DOHH2 (cell line): ENCODE measurements at regions not wholly inside any gene's neighbourhood (a gene's known extent, or its start where the extent isn't known, plus 50 kb on each side); places are given as distances from the start of the nearest gene placed in this dataset.

Experiments
- H3F3A ChIP-seq: fragments of 200-600 bp; sonication (generic), shearing (Covaris generic); 2 replicates; pipeline ENCODE4 v1.6.0; 2016; ENCODE audit warnings: antibody characterized with exemption, mild to moderate bottlenecking; ENCODE audit not compliant: control insufficient read depth, insufficient read depth
- H3K27ac ChIP-seq: fragments of 200-600 bp; sonication (generic); 2 replicates; pipeline ENCODE4 v1.5.1; 2014; ENCODE audit warnings: low read depth, mild to moderate bottlenecking, low read length, moderate library complexity
- H3K27me3 ChIP-seq: fragments of 200-600 bp; sonication (generic); 2 replicates; pipeline ENCODE4 v1.6.1; 2014; ENCODE audit warnings: mild to moderate bottlenecking, low read length, mixed read lengths; ENCODE audit not compliant: control insufficient read depth
- H3K36me3 ChIP-seq: fragments of 200-600 bp; sonication (generic); 2 replicates; pipeline ENCODE4 v1.6.1; 2014; ENCODE audit warnings: mild to moderate bottlenecking, low read length, moderate library complexity, mixed read lengths; ENCODE audit not compliant: control insufficient read depth
- H3K4me1 ChIP-seq: fragments of 200-600 bp; sonication (generic); 2 replicates; pipeline ENCODE4 v1.6.1; 2014; ENCODE audit warnings: mild to moderate bottlenecking, low read length, mixed read lengths; ENCODE audit not compliant: control insufficient read depth
- H3K4me2 ChIP-seq: fragments of 200-600 bp; sonication (generic); 2 replicates; pipeline ENCODE4 v1.6.0; 2014; ENCODE audit warnings: mild to moderate bottlenecking, low read length, moderate library complexity
- H3K4me3 ChIP-seq: fragments of 200-600 bp; sonication (generic); 2 replicates; pipeline ENCODE4 v1.5.1; 2014; ENCODE audit warnings: mild to moderate bottlenecking, low read length, mixed read lengths
- H3K79me2 ChIP-seq: fragments of 200-600 bp; sonication (generic); 2 replicates; pipeline ENCODE4 v1.6.1; 2014; ENCODE audit warnings: mild to moderate bottlenecking, low read length, mixed read lengths; ENCODE audit not compliant: control insufficient read depth
- H3K9me2 ChIP-seq: fragments of 200-600 bp; sonication (generic); replicated peaks from 2 replicates; pipeline ENCODE4 v1.6.1; 2014; ENCODE audit warnings: mild to moderate bottlenecking, low read length, mixed read lengths; ENCODE audit not compliant: control insufficient read depth
- H3K9me3 ChIP-seq: fragments of 200-600 bp; sonication (generic); 2 replicates; pipeline ENCODE4 v1.6.1; 2014; ENCODE audit warnings: antibody characterized with exemption, low read length, mixed read lengths; ENCODE audit not compliant: control insufficient read depth, insufficient read depth
- H4K20me1 ChIP-seq: fragments of 200-600 bp; sonication (generic); 2 replicates; pipeline ENCODE4 v1.6.0; 2014; ENCODE audit warnings: low read depth, mild to moderate bottlenecking, antibody characterized with exemption, low read length, moderate library complexity; ENCODE audit not compliant: control insufficient read depth, insufficient read depth
- EZH2phosphoT487 ChIP-seq: fragments of 200-600 bp; sonication (generic); IDR thresholded peaks from 2 replicates; pipeline ENCODE4 v1.6.1; 2017; ENCODE audit warnings: borderline replicate concordance, mild to moderate bottlenecking, antibody characterized with exemption, low read length, moderate library complexity, mixed read lengths
- TF ChIP-seq, protein P1 (sequence below): fragments of 200-600 bp; sonication (generic); IDR thresholded peaks from one replicate; pipeline ENCODE4 v1.5.1; 2014; ENCODE audit warnings: antibody characterized with exemption, mild to moderate bottlenecking, low read depth, low read length; ENCODE audit not compliant: poor library complexity, severe bottlenecking

DNA sequence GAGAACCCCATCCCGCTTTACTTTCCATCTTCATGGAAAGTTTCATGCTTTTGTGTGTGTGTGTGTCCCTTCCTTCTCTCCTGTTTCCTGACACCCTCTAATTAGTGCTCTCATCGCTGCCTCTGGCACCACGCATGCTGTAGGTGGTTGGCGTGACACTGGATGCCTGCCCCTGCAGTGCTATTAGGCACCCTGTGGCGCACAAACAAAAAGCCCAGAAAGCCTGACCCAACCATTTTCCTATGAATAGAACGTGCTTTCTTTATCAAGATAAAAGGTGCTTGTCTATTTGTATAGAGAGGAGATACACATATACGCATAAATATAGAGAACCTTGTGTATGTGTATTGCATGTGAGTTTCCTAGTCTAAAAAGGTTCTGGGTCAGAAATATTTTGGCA lies 120.8 kb upstream of the CDCA7L start:
- H3K9me2 ChIP-seq: no peaks in the 10 kb centered on the region
- H3K4me1 ChIP-seq: no peaks in the 10 kb centered on the region
- no peak for TF ChIP-seq EZH2phosphoT487
- TF ChIP-seq, protein P1, sequence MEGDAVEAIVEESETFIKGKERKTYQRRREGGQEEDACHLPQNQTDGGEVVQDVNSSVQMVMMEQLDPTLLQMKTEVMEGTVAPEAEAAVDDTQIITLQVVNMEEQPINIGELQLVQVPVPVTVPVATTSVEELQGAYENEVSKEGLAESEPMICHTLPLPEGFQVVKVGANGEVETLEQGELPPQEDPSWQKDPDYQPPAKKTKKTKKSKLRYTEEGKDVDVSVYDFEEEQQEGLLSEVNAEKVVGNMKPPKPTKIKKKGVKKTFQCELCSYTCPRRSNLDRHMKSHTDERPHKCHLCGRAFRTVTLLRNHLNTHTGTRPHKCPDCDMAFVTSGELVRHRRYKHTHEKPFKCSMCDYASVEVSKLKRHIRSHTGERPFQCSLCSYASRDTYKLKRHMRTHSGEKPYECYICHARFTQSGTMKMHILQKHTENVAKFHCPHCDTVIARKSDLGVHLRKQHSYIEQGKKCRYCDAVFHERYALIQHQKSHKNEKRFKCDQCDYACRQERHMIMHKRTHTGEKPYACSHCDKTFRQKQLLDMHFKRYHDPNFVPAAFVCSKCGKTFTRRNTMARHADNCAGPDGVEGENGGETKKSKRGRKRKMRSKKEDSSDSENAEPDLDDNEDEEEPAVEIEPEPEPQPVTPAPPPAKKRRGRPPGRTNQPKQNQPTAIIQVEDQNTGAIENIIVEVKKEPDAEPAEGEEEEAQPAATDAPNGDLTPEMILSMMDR: no peak
- peaks cover 52% of the 10 kb centered on the region for H3K27me3 ChIP-seq
- no peaks in the 10 kb centered on the region for H3K36me3 ChIP-seq
- no peaks in the 10 kb centered on the region for H3K9me3 ChIP-seq
- no peak overlapping the region for H3K4me3 ChIP-seq
- H3K79me2 ChIP-seq: no peaks in the 10 kb centered on the region
- no peaks in the 10 kb centered on the region for H4K20me1 ChIP-seq
- no peaks in the 10 kb centered on the region for H3F3A ChIP-seq
- H3K4me2 ChIP-seq: no peak overlapping the region
- H3K27ac ChIP-seq: no peak overlapping the region

DNA sequence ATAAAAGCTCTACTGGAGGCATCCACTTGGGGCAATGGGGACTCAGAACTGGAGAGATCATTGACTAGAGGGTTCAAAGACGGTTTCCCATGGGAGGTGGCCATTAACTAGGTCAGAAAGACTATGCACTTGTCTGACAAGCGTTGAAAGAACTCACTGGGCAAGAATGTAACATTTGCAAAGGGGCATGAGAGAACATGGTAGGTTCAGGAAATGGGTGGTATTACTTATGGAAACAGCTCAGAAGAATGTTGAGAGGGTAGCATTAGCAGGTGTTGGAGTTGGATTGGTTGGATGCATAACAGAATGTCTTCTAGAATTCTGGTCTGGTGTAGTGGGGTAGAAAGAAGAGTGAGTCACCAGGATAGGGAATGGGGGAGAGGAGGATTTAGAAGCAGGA lies 119.1 kb upstream of the CDCA7L start:
- TF ChIP-seq, protein P1: no peak
- TF ChIP-seq EZH2phosphoT487: no peak
- Histone ChIP-seq H3K27me3 (peaks cover 60% of the 10 kb centered on the region), H3K9me3 (no peaks in the 10 kb centered on the region), H3K27ac (no peak overlapping the region), H3K36me3 (no peaks in the 10 kb centered on the region), H4K20me1 (no peaks in the 10 kb centered on the region), H3K4me2 (no peak overlapping the region), H3K4me3 (no peak overlapping the region), H3F3A (no peaks in the 10 kb centered on the region), H3K4me1 (no peaks in the 10 kb centered on the region), H3K79me2 (no peaks in the 10 kb centered on the region), H3K9me2 (no peaks in the 10 kb centered on the region)

DNA sequence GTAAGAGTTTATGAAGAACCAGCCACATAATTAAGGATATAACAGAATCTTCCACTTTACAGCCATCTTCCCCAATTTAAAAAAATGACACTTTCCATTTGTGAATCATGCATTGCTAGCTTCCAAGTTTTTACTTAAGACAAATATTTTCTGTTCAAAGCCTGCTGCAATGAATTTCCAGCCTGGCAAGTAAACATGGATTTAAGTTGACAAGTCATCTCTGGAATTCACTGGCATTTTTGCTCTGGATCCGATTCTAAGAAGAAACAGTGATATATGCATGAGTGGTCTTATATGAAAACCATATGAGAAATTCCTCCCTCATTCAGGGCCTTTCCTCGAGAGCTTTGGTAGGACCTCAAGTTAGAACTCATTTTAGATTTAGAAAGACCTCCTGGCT lies 116.1 kb upstream of the CDCA7L start:
- Histone ChIP-seq H3K4me3 (no peak overlapping the region), H3K27me3 (peaks cover 49% of the 10 kb centered on the region), H3K4me2 (no peak overlapping the region), H3K36me3 (no peaks in the 10 kb centered on the region), H3K79me2 (no peaks in the 10 kb centered on the region), H3K27ac (no peak overlapping the region), H3K9me3 (no peaks in the 10 kb centered on the region), H3K4me1 (no peaks in the 10 kb centered on the region), H3F3A (no peaks in the 10 kb centered on the region), H3K9me2 (no peaks in the 10 kb centered on the region), H4K20me1 (no peaks in the 10 kb centered on the region)
- TF ChIP-seq, protein P1: no peak
- TF ChIP-seq EZH2phosphoT487: no peak

- Histone ChIP-seq H3K4me3 (no peak overlapping the region), H3K9me2 (no peaks in the 10 kb centered on the region), H3K79me2 (no peaks in the 10 kb centered on the region), H3K4me2 (no peak overlapping the region), H3K9me3 (no peaks in the 10 kb centered on the region), H3K27me3 (peaks cover 43% of the 10 kb centered on the region), H3K27ac (no peak overlapping the region), H3K36me3 (no peaks in the 10 kb centered on the region), H4K20me1 (no peaks in the 10 kb centered on the region), H3K4me1 (no peaks in the 10 kb centered on the region), H3F3A (no peaks in the 10 kb centered on the region)
- TF ChIP-seq, protein P1: no peak
- TF ChIP-seq EZH2phosphoT487: no peak
Measured at GRCh38 chr7:22060863-22061262, 115.2 kb upstream of the CDCA7L start.
